Muscle layer of duodenum (tissue), 2 donors: ENCODE measurements at regions not wholly inside any gene's neighbourhood (a gene's known extent, or its start where the extent isn't known, plus 50 kb on each side); places are given as distances from the start of the nearest gene placed in this dataset.

Experiments used
- H3K27ac ChIP-seq: one replicate; pipeline ENCODE4 v1.7.0; 2013; ENCODE audit warnings: mild to moderate bottlenecking, low read length
- H3K27me3 ChIP-seq: one replicate; pipeline ENCODE4 v1.7.0; 2013; ENCODE audit warnings: low read depth, mild to moderate bottlenecking, control low read depth, low read length
- H3K36me3 ChIP-seq, 2 donors: one replicate each; pipeline ENCODE4 v1.7.0; 2013; ENCODE audit warnings: low read length in 2 of 2, control low read depth in 1 of 2, mild to moderate bottlenecking in 1 of 2; ENCODE audit not compliant: insufficient read depth in 2 of 2, control insufficient read depth in 1 of 2
- H3K4me1 ChIP-seq, 2 donors: one replicate each; pipeline ENCODE4 v1.7.0; 2013; ENCODE audit warnings: low read length in 2 of 2, mild to moderate bottlenecking in 2 of 2, control low read depth in 1 of 2, moderate library complexity in 1 of 2; ENCODE audit not compliant: insufficient read depth in 2 of 2, control insufficient read depth in 1 of 2
- H3K4me3 ChIP-seq, 2 donors: one replicate each; pipeline ENCODE4 v1.7.0; 2013; ENCODE audit warnings: low read length in 2 of 2, low read depth in 1 of 2, mild to moderate bottlenecking in 1 of 2
- H3K9me3 ChIP-seq, 2 donors: one replicate each; pipeline ENCODE4 v1.7.0; 2013; ENCODE audit warnings: low read length in 2 of 2, control low read depth in 1 of 2, mild to moderate bottlenecking in 1 of 2; ENCODE audit not compliant: control insufficient read depth in 1 of 2
- donor health status: healthy.

DNA sequence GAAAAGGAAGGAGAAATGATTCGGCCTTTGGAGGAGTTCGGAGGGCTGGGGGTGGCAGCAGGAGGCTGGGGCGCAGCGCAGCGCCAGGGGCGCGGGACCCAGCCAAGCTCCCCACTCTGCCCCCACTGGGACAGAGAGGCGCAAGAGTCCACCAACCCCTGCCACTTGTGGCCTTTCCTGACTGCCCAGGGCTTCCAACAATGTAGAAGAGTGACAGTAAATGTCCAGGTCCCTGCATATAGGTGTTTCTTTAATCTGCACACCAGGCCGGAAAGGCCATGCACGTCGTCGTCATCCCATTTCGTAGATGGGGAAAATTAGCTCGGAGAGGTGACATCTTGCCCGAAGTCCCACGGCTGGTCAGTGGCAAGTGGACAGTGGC is 96.6 kb downstream of the INHBB start:
- Histone ChIP-seq H3K27ac (no peak overlapping the region), H3K9me3 (no peaks in the 10 kb centered on the region), H3K27me3 (peaks cover 22% of the 10 kb centered on the region), H3K36me3 (no peaks in the 10 kb centered on the region), H3K4me1 (peaks cover 0 to 16% of the 10 kb centered on the region in 2 donors), H3K4me3 (peak overlapping the region; percentile 34 to 43)

DNA sequence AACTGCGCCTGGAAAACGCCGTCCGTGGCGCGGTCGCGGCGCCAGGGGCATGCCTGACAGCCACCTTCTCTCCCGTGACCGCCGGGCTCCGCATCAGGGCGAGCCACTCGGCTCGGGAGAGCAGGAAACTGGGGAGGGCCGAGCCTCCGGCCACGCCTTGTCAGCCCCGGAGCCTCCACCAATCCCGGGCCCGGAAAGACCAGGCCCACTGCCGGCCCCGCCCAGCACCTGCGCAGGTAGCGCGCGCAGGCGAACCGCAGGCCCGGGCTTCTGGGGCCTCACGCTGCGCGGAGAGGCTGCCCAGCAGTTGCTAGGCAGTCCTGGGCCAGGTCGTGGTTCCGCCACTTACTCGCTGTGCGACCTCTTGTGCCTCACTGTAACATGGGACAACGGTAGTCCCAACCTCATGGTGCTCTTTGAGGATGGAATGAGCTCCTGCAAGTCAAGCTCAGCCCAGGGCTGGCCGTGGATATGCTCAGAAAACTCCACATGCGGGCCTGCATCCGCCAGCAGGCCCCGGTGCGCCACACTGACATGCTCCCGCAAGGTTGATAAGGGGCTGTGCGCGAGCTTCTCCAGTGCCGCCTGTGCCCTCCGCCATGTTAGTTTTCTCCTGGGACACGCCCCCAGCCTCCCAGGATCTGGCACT is 97.1 kb downstream of the INHBB start:
- Histone ChIP-seq H3K4me1 (peaks cover 0 to 16% of the 10 kb centered on the region in 2 donors), H3K27me3 (peaks cover 22% of the 10 kb centered on the region), H3K27ac (no peak overlapping the region), H3K9me3 (no peaks in the 10 kb centered on the region), H3K4me3 (peak overlapping the region; percentile 34 to 43), H3K36me3 (no peaks in the 10 kb centered on the region)

DNA sequence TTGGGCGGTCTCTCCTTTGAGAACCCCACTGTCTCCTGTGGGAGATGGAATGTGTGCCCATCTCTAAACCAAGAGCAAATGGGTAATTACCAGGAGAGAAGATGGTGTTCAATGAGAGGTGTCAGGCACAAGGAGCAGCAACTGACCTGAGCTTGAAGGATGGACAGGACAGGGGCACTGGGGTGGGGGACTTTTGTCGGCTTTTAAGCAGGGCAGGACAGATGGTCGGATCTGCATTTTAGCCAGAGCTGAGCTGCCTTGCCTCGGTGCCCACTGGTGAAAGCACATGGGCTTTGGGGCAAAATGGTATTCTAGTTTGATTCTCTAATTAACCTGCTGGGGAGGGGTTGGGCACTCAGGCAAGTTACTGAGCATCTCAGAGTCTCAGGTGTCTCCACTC is 98.0 kb downstream of the INHBB start:
- Histone ChIP-seq H3K4me3 (no peak overlapping the region), H3K9me3 (no peaks in the 10 kb centered on the region), H3K4me1 (peaks cover 0 to 16% of the 10 kb centered on the region in 2 donors), H3K36me3 (no peaks in the 10 kb centered on the region), H3K27me3 (peaks cover 22% of the 10 kb centered on the region), H3K27ac (no peak overlapping the region)

DNA sequence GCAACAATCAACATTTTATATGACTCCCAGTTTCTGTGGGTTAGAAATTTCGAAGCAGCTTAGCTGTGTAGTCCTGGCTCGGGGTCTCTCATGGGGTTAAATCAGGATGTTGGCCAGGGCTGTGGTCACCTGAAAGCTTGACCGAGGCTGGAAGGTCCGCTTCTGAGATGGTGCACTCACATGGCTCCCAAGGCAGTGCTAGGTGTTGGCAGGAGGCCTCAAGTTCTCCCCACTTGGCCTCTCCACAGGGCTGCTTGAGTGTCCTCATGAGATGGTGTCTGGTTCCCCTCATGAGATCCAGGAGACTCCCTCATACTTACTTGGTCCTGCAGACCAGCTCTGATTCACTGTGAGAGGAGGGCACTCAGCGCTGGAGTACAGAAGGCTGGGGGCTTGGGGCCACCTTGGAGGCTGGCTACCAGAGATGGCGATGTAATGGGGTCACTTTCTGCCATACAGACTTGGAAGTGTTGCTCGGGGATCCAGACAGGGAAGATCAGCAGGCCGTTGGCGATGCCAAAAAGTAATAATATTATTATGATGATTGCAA is 98.8 kb downstream of the INHBB start:
- no peaks in the 10 kb centered on the region for H3K9me3 ChIP-seq
- no peaks in the 10 kb centered on the region for H3K36me3 ChIP-seq
- H3K4me3 ChIP-seq, result no peak overlapping the region
- peaks cover 21% of the 10 kb centered on the region for H3K27me3 ChIP-seq
- peaks cover 0 to 16% of the 10 kb centered on the region in 2 donors for H3K4me1 ChIP-seq
- H3K27ac ChIP-seq, result no peak overlapping the region

DNA sequence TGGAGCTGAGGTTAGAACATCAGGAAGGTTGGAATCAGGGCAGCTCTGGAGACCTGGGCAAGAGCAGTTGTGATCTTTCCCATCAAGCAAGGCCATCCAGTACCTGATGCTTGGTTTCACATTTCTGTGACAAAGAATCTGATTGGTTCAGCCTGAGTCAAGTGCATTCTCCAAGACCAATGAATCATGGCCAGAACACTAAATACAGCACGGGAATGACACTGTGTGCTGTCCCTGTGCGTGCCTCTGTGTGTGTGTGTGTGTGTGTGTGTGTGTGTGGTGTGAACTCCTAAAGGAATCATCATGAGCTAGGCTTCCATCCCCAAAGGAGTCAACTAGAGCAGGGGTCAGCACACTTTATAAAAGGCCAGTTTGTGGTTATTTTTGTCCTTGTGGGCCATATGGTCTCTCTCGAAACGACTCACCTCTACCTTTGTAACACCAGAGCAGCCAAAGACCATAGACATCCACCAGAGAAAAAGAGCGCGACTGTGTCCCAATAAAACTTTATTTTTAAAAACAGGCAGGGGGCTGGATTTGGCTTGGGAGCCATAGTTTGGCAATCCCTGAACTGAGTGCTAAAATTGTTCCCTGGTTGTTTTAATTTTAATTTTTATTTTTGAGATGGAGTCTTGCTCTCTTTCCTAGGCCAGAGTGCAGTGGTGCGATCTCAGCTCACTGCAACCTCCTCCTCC is 99.7 kb downstream of the INHBB start:
- Histone ChIP-seq H3K4me3 (no peak overlapping the region), H3K36me3 (no peaks in the 10 kb centered on the region), H3K9me3 (no peaks in the 10 kb centered on the region), H3K27me3 (peaks cover 17% of the 10 kb centered on the region), H3K27ac (no peak overlapping the region), H3K4me1 (peaks cover 0 to 16% of the 10 kb centered on the region in 2 donors)

DNA sequence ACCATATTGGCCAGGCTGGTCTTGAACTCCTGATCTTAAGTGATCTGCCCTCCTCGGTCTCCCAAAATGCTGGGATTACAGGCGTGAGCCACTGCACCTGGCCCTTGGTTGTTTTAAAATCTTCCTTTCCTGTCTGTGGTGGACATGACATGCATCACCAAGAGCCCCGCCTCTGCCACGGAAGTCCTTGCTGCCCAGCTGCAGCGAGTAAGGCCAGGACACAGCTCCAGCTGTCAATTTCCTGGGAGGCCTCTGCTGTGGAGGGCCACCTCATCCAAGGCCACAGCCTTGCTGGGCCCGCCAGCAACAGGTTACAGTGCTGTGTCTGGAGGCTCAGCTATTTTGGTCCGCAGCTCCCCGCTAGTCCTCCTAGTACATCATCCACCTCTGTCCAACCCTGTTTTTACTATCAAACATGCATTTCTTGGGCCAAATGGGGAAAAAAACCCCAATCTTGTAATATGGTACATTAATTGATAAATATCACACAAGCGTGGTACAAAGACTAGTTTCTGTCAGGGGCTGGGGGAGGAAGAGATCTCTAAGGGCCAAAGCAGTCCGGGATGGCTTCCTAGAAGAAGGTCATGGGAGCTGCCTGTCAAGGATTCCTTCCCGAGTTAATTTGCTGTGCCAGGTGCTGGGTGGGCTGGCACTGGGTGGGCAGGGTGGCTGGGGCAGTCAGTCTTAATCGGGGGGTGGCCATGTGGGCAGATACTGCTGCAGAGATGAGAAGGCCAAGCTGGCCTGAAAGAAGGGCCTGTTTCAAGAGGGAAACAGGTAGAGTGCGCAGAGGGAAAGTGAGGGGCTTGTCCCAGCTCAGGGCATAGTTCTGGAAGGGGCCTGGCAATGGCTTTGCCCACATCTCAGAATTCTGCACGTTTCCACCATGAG is 100.5 kb downstream of the INHBB start:
- Histone ChIP-seq H3K27me3 (peaks cover 17% of the 10 kb centered on the region), H3K9me3 (no peaks in the 10 kb centered on the region), H3K4me1 (peaks cover 0 to 16% of the 10 kb centered on the region in 2 donors), H3K36me3 (no peaks in the 10 kb centered on the region), H3K4me3 (no peak overlapping the region), H3K27ac (no peak overlapping the region)

DNA sequence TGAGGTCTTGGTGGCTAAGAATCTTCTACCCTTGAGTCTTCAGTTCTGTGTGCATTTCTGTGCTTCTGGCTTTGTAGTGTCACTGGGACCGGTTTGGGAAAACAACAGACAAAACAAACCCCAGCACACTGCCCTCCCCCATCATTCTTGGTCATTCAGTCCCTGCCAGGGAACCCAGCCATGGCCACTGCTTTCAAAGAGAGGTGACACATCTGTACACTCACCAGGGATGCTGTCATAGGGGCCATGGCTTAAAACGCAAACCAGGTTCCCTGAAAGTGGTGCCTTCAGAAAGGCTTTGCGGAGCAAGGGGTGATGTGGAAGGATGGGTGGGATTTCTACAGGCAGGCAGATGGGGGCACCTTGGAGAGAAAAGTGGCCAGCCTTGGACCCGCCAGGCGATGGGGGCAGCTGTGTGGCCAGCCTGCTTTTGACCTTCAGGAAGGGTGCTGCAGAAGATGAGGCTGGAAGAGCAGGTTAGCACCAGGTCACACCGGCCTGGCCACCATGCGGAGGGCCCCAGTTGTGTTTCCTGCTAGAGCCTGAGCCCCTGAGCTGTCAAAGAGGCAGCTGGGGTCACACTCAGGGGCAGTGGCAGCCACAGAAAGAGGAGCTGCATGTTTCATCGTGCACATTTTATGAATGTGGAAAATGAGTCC is 101.3 kb downstream of the INHBB start:
- no peaks in the 10 kb centered on the region for H3K36me3 ChIP-seq
- H3K27ac ChIP-seq, result no peak overlapping the region
- H3K9me3 ChIP-seq, result no peaks in the 10 kb centered on the region
- peaks cover 11% of the 10 kb centered on the region for H3K27me3 ChIP-seq
- no peak overlapping the region for H3K4me3 ChIP-seq
- peaks cover 0 to 9% of the 10 kb centered on the region in 2 donors for H3K4me1 ChIP-seq

DNA sequence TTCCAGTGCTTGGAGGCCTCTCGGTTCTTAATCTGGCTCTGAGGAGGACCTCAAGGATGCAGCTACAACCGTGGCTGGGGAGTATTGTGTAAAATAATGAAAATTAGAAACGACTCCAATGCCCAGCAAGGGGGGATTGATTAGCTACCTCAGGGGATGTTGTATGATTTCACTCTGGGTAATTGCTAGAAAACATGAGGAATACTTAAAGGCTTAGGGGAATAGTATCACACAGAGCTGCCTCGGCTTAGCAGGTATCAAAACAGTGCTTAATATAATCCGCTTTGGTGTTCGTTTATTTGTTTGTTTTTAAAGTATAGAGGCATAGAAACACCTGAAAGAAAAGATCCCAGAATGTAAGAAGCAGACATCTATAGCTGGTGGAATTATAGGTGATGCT is 102.5 kb downstream of the INHBB start:
- Histone ChIP-seq H3K36me3 (no peaks in the 10 kb centered on the region), H3K27ac (no peak overlapping the region), H3K4me3 (no peak overlapping the region), H3K4me1 (no peaks in the 10 kb centered on the region), H3K9me3 (no peaks in the 10 kb centered on the region), H3K27me3 (no peaks in the 10 kb centered on the region)

DNA sequence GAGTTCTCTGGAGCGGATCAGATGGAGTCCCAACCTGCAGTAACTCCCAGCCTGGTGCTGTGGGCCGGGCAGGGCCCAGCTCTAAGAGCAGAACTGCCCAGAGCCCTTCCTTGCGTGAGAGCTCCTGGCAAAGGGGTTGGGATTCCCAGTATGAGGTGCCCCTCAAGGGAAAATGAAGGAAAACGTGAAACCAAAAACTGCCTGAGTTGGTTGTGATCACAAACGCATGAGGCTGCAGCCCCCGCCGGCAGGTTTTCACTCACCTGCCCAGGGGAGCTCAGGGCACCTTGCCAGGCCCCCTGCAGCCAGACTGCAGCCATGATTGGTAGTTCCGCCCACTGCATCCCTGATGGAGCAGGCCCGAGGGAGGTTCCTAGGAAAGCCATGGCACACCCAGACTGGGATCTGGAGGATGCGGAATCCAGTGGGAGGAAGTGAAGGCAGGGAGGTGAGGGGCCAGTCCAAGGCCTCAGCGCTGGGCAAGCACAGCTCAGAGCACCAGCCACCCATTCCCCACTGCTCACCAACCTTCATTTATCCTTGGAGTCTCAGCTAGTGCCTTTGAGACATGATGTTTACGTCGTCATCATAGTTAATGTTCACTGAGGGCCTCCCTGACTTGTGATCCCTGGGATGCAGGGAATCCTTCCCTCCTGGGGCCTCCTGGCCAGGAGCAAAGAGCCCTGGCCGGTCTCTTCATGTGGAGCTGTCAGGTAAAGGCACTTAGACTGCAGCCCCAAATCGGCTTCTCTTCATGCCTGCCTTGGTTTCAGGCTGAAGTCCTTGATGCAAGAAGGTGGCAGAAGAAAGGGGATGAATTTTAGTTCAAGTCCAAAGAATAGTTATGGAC is 103.2 kb downstream of the INHBB start:
- Histone ChIP-seq H3K27me3 (no peaks in the 10 kb centered on the region), H3K4me1 (no peaks in the 10 kb centered on the region), H3K4me3 (no peak overlapping the region), H3K27ac (no peak overlapping the region), H3K9me3 (no peaks in the 10 kb centered on the region), H3K36me3 (no peaks in the 10 kb centered on the region)

DNA sequence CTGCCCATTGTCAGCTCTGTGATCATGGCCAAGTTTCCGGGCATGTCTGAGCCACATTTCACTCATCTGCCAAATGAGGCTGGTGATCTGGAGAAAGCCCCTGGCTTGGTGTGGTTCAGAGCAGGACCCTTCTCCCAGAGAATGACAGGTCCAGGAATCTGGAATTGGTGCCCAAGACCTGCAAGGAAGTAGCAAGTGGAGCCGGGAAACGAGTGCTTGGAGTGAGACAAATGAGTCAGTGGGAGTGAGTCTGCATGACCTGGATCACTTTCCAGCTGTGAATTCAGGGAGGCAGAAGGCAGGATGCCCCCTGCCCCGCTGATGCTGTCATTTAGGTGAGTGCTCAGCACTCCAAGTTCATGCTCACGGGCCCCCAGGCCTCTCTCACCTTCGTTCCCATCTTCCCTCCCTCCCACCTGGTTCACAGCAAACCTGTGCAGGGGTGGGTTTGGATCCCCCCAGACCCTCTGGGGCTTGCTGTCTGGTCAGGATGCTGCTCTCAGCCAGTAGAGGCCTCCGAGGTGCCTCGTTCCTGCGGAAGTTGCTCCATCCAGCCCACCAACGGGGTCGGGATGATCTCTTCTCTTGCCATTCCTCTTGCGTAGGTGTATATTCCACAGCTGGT is 104.4 kb downstream of the INHBB start:
- H3K4me1 ChIP-seq, result no peaks in the 10 kb centered on the region
- no peaks in the 10 kb centered on the region for H3K27me3 ChIP-seq
- no peak overlapping the region for H3K27ac ChIP-seq
- no peak overlapping the region for H3K4me3 ChIP-seq
- no peaks in the 10 kb centered on the region for H3K9me3 ChIP-seq
- no peaks in the 10 kb centered on the region for H3K36me3 ChIP-seq
